ENCODE measurements at regions not wholly inside any gene's neighbourhood (a gene's known extent, or its start where the extent isn't known, plus 50 kb on each side); places are given as distances from the start of the nearest gene placed in this dataset.

DNA sequence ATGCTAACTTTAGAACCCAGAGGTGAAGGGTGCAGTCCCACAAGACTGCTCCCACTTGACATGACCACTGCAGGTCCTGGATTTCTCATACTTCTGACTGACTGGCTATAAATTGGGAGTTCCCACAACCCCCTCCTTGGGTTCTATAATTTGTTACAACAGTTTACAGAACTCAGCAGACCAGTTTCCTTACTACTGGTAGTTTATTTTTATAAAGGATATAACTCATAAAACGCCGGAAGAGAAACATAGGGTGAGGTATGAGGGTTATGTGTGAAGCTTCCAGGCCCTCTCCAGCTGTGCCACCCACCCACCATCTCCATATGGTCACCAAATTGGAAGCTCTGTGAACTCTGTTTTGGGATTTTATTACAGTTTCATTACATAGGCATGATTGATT is 839.6 kb downstream of the TSN start:
- Histone ChIP-seq H3K27ac (no peak overlapping the region), H3K4me3 (no peak overlapping the region), H3K4me1 (no peaks in the 10 kb centered on the region), H3K9me3 (no peaks in the 10 kb centered on the region), H3K36me3 (no peaks in the 10 kb centered on the region), H3K27me3 (no peaks in the 10 kb centered on the region)
- intact Hi-C loops (cut with DNase I; ENCODE audit: low total_unique reads): no loop called here
- TF ChIP-seq, protein P1, sequence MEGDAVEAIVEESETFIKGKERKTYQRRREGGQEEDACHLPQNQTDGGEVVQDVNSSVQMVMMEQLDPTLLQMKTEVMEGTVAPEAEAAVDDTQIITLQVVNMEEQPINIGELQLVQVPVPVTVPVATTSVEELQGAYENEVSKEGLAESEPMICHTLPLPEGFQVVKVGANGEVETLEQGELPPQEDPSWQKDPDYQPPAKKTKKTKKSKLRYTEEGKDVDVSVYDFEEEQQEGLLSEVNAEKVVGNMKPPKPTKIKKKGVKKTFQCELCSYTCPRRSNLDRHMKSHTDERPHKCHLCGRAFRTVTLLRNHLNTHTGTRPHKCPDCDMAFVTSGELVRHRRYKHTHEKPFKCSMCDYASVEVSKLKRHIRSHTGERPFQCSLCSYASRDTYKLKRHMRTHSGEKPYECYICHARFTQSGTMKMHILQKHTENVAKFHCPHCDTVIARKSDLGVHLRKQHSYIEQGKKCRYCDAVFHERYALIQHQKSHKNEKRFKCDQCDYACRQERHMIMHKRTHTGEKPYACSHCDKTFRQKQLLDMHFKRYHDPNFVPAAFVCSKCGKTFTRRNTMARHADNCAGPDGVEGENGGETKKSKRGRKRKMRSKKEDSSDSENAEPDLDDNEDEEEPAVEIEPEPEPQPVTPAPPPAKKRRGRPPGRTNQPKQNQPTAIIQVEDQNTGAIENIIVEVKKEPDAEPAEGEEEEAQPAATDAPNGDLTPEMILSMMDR (IDR thresholded peaks at IDR 0.05): no peak
- DNase-seq: no peak

DNA sequence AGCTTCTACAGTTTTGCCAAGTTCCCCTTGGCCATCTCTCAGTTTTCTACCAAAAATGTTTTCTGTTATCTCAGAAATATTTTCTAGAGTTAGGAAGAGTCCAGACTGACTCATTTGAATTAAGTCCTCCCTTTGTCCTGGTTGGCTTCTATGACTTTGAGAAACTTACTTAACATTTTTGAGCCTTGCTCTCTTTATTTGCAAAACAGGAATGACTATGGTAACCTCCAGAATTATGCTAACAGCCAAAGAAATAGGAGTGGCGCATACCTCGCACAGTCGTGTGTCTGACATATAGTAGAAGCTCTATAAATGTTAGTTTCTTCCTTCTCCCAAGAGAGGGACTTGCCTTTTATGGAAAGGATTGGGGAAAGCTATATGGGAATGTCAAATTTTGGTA is 841.1 kb downstream of the TSN start:
- intact Hi-C loops (cut with DNase I; ENCODE audit: low total_unique reads): no loop called here
- Histone ChIP-seq H3K27ac (no peak overlapping the region), H3K4me1 (no peaks in the 10 kb centered on the region), H3K36me3 (no peaks in the 10 kb centered on the region), H3K27me3 (no peaks in the 10 kb centered on the region), H3K9me3 (no peaks in the 10 kb centered on the region), H3K4me3 (no peak overlapping the region)
- DNase-seq: no peak
- TF ChIP-seq, protein P1 (IDR thresholded peaks at IDR 0.05): no peak

DNA sequence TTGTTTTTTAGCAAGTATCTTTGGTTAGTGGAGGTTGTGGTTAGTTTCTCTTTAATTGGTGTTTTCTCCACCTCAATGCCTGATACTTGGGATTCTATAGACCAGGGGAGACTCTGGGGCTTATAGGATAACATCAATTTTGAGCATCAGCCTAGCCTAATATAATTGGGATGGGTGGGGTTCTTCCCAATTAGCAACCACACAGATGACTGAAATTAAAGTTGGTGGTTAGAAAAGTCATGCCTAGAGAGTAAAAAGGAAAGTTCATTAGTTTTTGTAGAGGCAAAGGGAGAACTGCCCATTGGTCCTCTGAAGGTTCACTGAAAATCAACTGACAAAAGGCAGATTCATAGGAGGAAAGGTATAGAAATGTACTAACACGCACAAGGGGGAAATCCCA is 843.3 kb downstream of the TSN start:
- H3K4me3 ChIP-seq: no peak overlapping the region
- TF ChIP-seq, protein P1 (IDR thresholded peaks at IDR 0.05): no peak
- intact Hi-C loops (cut with DNase I; ENCODE audit: low total_unique reads): no loop called here
- H3K9me3 ChIP-seq: no peaks in the 10 kb centered on the region
- H3K27ac ChIP-seq: no peak overlapping the region
- H3K36me3 ChIP-seq: no peaks in the 10 kb centered on the region
- DNase-seq: no peak
- H3K27me3 ChIP-seq: no peaks in the 10 kb centered on the region
- H3K4me1 ChIP-seq: no peaks in the 10 kb centered on the region

DNA sequence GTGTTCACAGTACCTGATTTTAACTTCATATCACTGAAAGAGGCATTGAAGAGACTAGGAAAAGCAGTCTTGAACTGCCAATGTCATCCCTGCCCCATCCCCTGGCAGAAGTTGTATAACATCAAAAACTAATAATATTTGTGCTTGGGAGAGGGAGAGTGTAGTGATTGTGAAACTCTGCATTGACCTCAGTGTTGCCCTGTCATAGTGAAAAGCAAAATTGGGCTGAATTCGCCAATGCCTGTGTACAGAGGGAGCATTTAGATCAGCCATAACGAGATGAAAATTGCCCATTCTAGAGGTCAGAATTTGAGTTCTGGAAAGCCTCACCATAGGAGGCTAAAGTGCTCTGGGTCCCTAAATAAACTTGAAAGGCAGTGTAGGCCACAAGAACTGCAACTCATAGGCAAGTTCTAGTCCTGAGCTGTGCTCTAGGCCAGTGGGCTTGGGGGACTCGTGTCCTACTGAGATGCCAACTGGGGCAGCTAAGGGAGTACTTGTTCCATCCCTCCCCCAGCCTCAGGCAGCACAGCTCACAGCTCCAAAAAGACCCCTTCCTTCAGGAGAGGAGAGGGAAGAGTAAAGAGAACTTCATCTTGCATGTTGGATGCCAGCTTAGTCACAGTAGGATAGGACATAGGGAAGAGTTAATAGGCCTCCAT is 855.6 kb downstream of the TSN start:
- H3K9me3 ChIP-seq: no peaks in the 10 kb centered on the region
- TF ChIP-seq, protein P1 (IDR thresholded peaks at IDR 0.05): no peak
- intact Hi-C loops (cut with DNase I; ENCODE audit: low total_unique reads): no loop called here
- H3K27ac ChIP-seq: no peak overlapping the region
- no peaks in the 10 kb centered on the region for H3K4me1 ChIP-seq
- no peak for DNase-seq
- no peaks in the 10 kb centered on the region for H3K27me3 ChIP-seq
- no peaks in the 10 kb centered on the region for H3K36me3 ChIP-seq
- no peak overlapping the region for H3K4me3 ChIP-seq

DNA sequence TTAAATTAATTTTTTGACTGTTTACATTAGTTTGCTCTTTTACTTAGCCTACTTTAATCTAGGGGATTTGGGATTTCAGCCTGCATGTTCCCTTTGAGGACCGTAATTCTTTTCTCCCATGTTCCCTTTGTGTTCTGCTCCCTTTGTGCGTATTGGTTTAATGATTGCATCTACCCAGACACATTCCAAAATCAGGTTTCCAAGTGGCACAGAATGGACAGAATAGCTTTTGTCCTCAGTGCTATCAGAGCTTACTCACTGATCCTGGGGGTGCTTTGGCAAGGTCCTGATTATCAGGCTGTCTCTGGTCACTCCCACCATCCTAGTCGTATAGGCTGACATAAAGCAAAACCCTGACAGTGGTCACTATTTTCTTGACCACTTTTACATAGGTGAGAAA is 867.5 kb downstream of the TSN start:
- Histone ChIP-seq H3K27me3 (no peaks in the 10 kb centered on the region), H3K27ac (no peak overlapping the region), H3K36me3 (no peaks in the 10 kb centered on the region), H3K9me3 (peaks cover 0 to 5% (median 0%) of the 10 kb centered on the region in 3 donors), H3K4me3 (no peak overlapping the region), H3K4me1 (no peaks in the 10 kb centered on the region)
- TF ChIP-seq, protein P1 (IDR thresholded peaks at IDR 0.05): no peak
- DNase-seq: no peak
- intact Hi-C loops (cut with DNase I; ENCODE audit: low total_unique reads): no loop called here

DNA sequence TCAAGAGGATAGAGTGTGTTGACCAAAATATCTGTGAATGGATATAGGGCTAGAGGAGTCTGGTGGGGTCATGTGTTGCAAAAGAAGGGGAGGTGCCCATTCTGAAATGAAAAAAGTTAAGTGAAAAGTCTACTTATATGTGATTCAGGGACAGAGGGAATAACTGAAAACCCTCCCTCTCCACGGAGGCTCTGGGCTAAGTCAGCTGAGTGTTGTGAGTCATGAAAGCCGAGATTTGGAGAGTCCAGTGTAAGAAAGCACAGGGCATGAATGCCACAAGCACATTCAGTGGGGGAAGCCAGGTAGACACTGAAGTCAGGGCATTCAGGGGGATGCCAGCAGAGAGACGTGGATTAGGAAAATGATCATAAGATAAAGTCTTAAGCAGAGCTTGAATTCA is 871.9 kb downstream of the TSN start:
- H3K36me3 ChIP-seq: no peaks in the 10 kb centered on the region
- H3K27me3 ChIP-seq: no peaks in the 10 kb centered on the region
- TF ChIP-seq, protein P1 (IDR thresholded peaks at IDR 0.05): no peak
- H3K4me1 ChIP-seq: no peaks in the 10 kb centered on the region
- no peak overlapping the region for H3K27ac ChIP-seq
- intact Hi-C loops (cut with DNase I; ENCODE audit: low total_unique reads): no loop called here
- DNase-seq: no peak
- H3K9me3 ChIP-seq: no peaks in the 10 kb centered on the region
- H3K4me3 ChIP-seq: no peak overlapping the region
